ENCODE measurements at regions not wholly inside any gene's neighbourhood (a gene's known extent, or its start where the extent isn't known, plus 50 kb on each side); places are given as distances from the start of the nearest gene placed in this dataset.

DNA sequence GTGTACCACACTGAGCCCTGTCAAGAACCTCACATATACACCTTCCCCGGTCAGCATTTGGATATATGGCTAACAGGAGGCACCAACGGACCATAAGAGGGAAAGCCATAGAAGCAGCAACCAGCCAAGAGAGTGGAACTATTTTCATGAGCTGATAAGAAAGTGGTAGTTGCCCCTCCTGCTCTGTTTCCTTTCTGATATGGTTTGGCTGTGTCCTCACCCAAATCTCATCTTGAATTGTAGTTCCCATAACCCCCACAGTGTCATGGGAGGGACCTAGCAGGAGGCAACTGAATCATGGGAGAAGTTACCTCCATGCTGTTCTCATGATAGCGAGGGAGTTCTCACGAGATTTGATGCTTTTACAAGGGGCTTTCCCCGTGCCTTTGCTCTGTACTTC is 366.1 kb upstream of the DAB1 start:
- no peak for FAIRE-seq
- no peaks in the 10 kb centered on the region for H3K9me1 ChIP-seq (ENCODE audit: control insufficient read depth, insufficient read depth, low read length)
- no TSS peak for BruUV-seq (replicated peaks)
- H2AFZ ChIP-seq (ENCODE audit: low read depth, low read length): no peak overlapping the region
- no peaks in the 10 kb centered on the region for H3K9me3 ChIP-seq (replicated peaks; ENCODE audit: control insufficient read depth, insufficient read depth, low read depth, low read length)
- peak in 1 of 4 experiments; percentile 0 for DNase-seq (ENCODE audit: extremely low read depth in 1 of 4, low spot score in 3 of 4)
- H3K79me2 ChIP-seq (ENCODE audit: control insufficient read depth, insufficient read depth, low read length): no peaks in the 10 kb centered on the region
- H4K20me1 ChIP-seq (replicated peaks; ENCODE audit: control insufficient read depth, insufficient read depth, low read length): no peaks in the 10 kb centered on the region
- H3K27ac ChIP-seq (ENCODE audit: extremely low read depth, low read depth, low read length): no peak overlapping the region
- CTCF ChIA-PET (ENCODE audit: low intra/inter-chr PET ratio): no interaction called here
- no peak for ATAC-seq
- H3K9ac ChIP-seq (ENCODE audit: insufficient read depth in 1 of 2, low read depth in 2 of 2, low read length in 2 of 2): no peak overlapping the region
- TF ChIP-seq, protein P1, sequence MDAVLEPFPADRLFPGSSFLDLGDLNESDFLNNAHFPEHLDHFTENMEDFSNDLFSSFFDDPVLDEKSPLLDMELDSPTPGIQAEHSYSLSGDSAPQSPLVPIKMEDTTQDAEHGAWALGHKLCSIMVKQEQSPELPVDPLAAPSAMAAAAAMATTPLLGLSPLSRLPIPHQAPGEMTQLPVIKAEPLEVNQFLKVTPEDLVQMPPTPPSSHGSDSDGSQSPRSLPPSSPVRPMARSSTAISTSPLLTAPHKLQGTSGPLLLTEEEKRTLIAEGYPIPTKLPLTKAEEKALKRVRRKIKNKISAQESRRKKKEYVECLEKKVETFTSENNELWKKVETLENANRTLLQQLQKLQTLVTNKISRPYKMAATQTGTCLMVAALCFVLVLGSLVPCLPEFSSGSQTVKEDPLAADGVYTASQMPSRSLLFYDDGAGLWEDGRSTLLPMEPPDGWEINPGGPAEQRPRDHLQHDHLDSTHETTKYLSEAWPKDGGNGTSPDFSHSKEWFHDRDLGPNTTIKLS (IDR thresholded peaks at IDR 0.05; ENCODE audit: borderline replicate concordance, low read depth): no peak
- no peak for TF ChIP-seq CAMTA2 (CRISPR knock-in tag; conservative IDR thresholded peaks at IDR 0.05)
- no peak for TF ChIP-seq ZNF165 (CRISPR knock-in tag; IDR thresholded peaks at IDR 0.05; ENCODE audit: borderline replicate concordance)
- TF ChIP-seq ZNF668 (CRISPR knock-in tag; IDR thresholded peaks at IDR 0.05): no peak
- no peak for TF ChIP-seq SP1 (CRISPR knock-in tag; IDR thresholded peaks at IDR 0.05)
- TF ChIP-seq ZNF311 (CRISPR knock-in tag; IDR thresholded peaks at IDR 0.05): no peak
- no peak for TF ChIP-seq TRIM24 (IDR thresholded peaks at IDR 0.05)
- TF ChIP-seq SIX5 (IDR thresholded peaks at IDR 0.05; ENCODE audit: borderline replicate concordance in 1 of 2, insufficient read depth in 1 of 2, low read depth in 1 of 2, low read length in 2 of 2): no peak
- TF ChIP-seq ZKSCAN1 (IDR thresholded peaks at IDR 0.05; ENCODE audit: low read depth, low read length): no peak
- no peak for TF ChIP-seq RFX7 (CRISPR knock-in tag; IDR thresholded peaks at IDR 0.05)
- TF ChIP-seq POLR2B (IDR thresholded peaks at IDR 0.05; ENCODE audit: low read depth, partially characterized antibody): no peak
- TF ChIP-seq CREBBP (IDR thresholded peaks at IDR 0.05; ENCODE audit: low read depth, low read length): no peak
- no peak for TF ChIP-seq L3MBTL2 (IDR thresholded peaks at IDR 0.05)
- TF ChIP-seq ZNF707 (CRISPR knock-in tag; conservative IDR thresholded peaks at IDR 0.05): no peak
- no peak for TF ChIP-seq DMBX1 (CRISPR knock-in tag; IDR thresholded peaks at IDR 0.05; ENCODE audit: borderline replicate concordance)
- 0% methylated on average over 5 of the region's 5 CpGs for WGBS (ENCODE audit: insufficient coverage, low coverage, missing lambda C conversion rate)
- POLR2A ChIA-PET: no interaction called here
- intact Hi-C loops (cut with micrococcal nuclease): no loop called here
- no peaks in the 10 kb centered on the region for H3K36me3 ChIP-seq (ENCODE audit: control insufficient read depth, insufficient read depth, low read length)
- no peaks in the 10 kb centered on the region for H3K27me3 ChIP-seq (ENCODE audit: control insufficient read depth in 2 of 2, insufficient read depth in 2 of 2, low read length in 2 of 2)
- H3K4me3 ChIP-seq: no peak overlapping the region
- H3K4me2 ChIP-seq (ENCODE audit: insufficient read depth, low read length): no peak overlapping the region
- no peaks in the 10 kb centered on the region for H3K4me1 ChIP-seq (replicated peaks in 1 of 2; ENCODE audit: control insufficient read depth in 2 of 2, insufficient read depth in 2 of 2, low read length in 2 of 2)
- in situ Hi-C loops (cut with MboI): no loop called here

Data from K562 (cell line).